Activated naive CD8-positive, alpha-beta T cell treated with anti-CD3 and anti-CD28 coated beads, Interleukin-2, amount 10 ng/mL, durations not matched to agents 7 days and 5 days (primary cell): ENCODE measurements at regions not wholly inside any gene's neighbourhood (a gene's known extent, or its start where the extent isn't known, plus 50 kb on each side); places are given as distances from the start of the nearest gene placed in this dataset.
"Not testable (repeated sequence)": the region's sequence is repeated elsewhere in the genome, so short reads cannot be mapped to it uniquely, and the experiment has no call there.

Experiments
- ATAC-seq: fragments of 150-1000 bp; cut with Tn5 transposase; one replicate; pipeline ENCODE4 v1.10.0; 2021; ENCODE audit warnings: low read depth, moderate library complexity
- POLR2A ChIA-PET: fragments of 350-600 bp; sonication (Branson Sonifier 250); formaldehyde crosslinking; loops from one replicate; lab custom pipeline; 2021; ENCODE audit warnings: antibody characterized with exemption; lab: Charles Lee
- DNase-seq: peaks from one replicate; pipeline ENCODE4 v3.0.0; 2021
- H3K27ac Mint-ChIP-seq: one replicate; pipeline ENCODE4 v1.8.0; 2022; ENCODE audit warnings: mild to moderate bottlenecking, mixed read lengths
- H3K27me3 Mint-ChIP-seq: one replicate; pipeline ENCODE4 v1.8.0; 2022; ENCODE audit warnings: mild to moderate bottlenecking, moderate library complexity, mixed read lengths
- H3K36me3 Mint-ChIP-seq: one replicate; pipeline ENCODE4 v1.8.0; 2021; ENCODE audit warnings: mild to moderate bottlenecking, mixed read lengths
- H3K4me1 Mint-ChIP-seq: one replicate; pipeline ENCODE4 v1.8.0; 2021; ENCODE audit warnings: mixed read lengths
- H3K4me3 Mint-ChIP-seq: one replicate; pipeline ENCODE4 v1.8.0; 2022; ENCODE audit warnings: mild to moderate bottlenecking, moderate library complexity, mixed read lengths
- H3K9me3 Mint-ChIP-seq: one replicate; pipeline ENCODE4 v1.8.0; 2021; ENCODE audit warnings: mixed read lengths

GRCh38 chr12:46661110-46661845 lies 164.5 kb downstream of the SLC38A4 start:
- H3K9me3 Mint-ChIP-seq = no peaks in the 10 kb centered on the region
- peaks cover 27% of the 10 kb centered on the region for H3K4me1 Mint-ChIP-seq

DNA sequence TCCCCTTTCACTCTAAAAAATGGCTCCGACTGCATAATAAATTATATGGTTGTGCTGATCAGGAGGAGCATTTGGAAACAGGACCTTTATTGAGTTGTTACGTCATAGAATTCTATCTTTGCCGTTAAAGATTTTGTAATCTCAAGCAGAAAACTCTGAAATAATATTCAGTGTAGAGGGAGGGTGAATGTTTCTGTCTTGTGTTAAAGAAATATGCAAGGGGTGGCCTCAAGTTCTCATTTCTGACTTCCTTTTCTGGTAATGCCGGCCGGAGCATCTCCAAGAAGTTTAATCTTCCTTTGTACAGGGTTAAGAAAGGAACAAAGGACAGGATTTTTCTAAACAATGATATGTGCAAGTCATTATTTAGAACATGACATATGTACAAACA lies 165.1 kb downstream of the SLC38A4 start:
- peaks cover 27% of the 10 kb centered on the region for H3K4me1 Mint-ChIP-seq
- ATAC-seq = no peak
- H3K4me3 Mint-ChIP-seq = no peak overlapping the region
- H3K27me3 Mint-ChIP-seq = no peaks in the 10 kb centered on the region
- H3K9me3 Mint-ChIP-seq = no peaks in the 10 kb centered on the region
- H3K27ac Mint-ChIP-seq = no peak overlapping the region
- POLR2A ChIA-PET = interaction anchor here (1.0 to 1.4 kb wide), 2 partner anchors 137 to 304 kb away, joined by 3 to 6 read pairs; no protein-coding TSS in a partner anchor
- no peaks in the 10 kb centered on the region for H3K36me3 Mint-ChIP-seq
- no peak for DNase-seq

More at GRCh38 chr12:46661110-46661845, 164.5 kb downstream of the SLC38A4 start:
- H3K4me3 Mint-ChIP-seq = no peak overlapping the region
- no peak overlapping the region for H3K27ac Mint-ChIP-seq
- DNase-seq (no peak), ATAC-seq (peak; percentile 81)
- no peaks in the 10 kb centered on the region for H3K36me3 Mint-ChIP-seq
- H3K27me3 Mint-ChIP-seq = no peaks in the 10 kb centered on the region
- POLR2A ChIA-PET = interaction anchor here (0.5 to 1.4 kb wide), 5 partner anchors 138 to 305 kb away, joined by 3 to 6 read pairs (median 3); no protein-coding TSS in a partner anchor

DNA sequence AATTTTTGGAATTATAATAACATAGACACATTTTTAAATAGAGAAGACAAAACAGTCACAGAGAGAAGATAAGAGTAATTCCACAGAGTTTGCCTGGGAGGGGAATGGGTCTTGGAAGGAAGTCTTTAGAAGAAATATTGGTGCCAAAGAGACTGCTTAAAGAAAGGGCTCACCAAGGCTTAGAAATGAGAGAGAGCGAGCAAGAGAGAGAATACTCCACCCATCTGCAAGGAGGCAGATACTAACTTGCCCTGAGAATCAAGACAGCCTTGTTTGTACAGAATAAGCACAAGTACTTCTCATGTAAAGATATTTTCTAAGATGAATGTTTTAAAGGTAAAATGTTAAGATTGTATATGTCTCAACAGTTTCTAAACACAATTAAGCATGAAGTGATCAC lies 165.5 kb downstream of the SLC38A4 start:
- peaks cover 27% of the 10 kb centered on the region for H3K4me1 Mint-ChIP-seq
- POLR2A ChIA-PET = no interaction called here
- no peak for DNase-seq
- no peaks in the 10 kb centered on the region for H3K36me3 Mint-ChIP-seq
- H3K4me3 Mint-ChIP-seq = no peak overlapping the region
- H3K27ac Mint-ChIP-seq = no peak overlapping the region
- no peak for ATAC-seq
- H3K27me3 Mint-ChIP-seq = no peaks in the 10 kb centered on the region
- H3K9me3 Mint-ChIP-seq = no peaks in the 10 kb centered on the region

DNA sequence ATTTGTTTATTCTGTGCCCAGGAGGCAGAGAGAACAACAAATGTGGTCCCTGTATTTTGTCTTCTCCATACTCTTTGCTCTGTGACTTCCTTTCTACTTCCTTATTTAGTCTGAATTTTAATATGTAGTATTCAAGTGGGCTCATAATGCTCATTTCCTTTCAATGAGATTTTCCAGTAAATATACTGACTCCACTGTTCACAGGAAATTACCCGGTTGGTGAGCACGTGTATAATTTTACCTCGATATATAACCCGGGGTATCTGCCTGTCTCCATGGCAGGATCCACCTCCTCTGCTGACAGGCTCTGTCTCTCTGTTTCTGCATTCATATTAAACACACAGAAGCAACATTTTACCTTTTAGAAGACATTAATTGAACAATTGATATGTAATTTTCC lies 166.0 kb downstream of the SLC38A4 start:
- Mint-ChIP-seq H3K9me3 (no peaks in the 10 kb centered on the region), H3K4me3 (peak overlapping the region; percentile 22), H3K36me3 (no peaks in the 10 kb centered on the region), H3K27ac (peak overlapping the region; percentile 21), H3K27me3 (no peaks in the 10 kb centered on the region), H3K4me1 (peaks cover 25% of the 10 kb centered on the region)
- DNase-seq (no peak), ATAC-seq (no peak)
- POLR2A ChIA-PET = interaction anchor here (0.8 kb wide), 1 partner anchor 201 kb away, joined by 3 read pairs; no protein-coding TSS in a partner anchor

- ATAC-seq = no peak
- H3K4me1 Mint-ChIP-seq = peaks cover 24% of the 10 kb centered on the region
- POLR2A ChIA-PET = interaction anchor here (0.8 to 1.2 kb wide), 2 partner anchors 200 to 287 kb away, joined by 3 read pairs; no protein-coding TSS in a partner anchor
- peaks cover 3% of the 10 kb centered on the region for H3K9me3 Mint-ChIP-seq
- H3K4me3 Mint-ChIP-seq = no peak overlapping the region
- H3K36me3 Mint-ChIP-seq = peaks cover 5% of the 10 kb centered on the region
- no peak overlapping the region for H3K27ac Mint-ChIP-seq
- DNase-seq = no peak
- no peaks in the 10 kb centered on the region for H3K27me3 Mint-ChIP-seq
Observed at GRCh38 chr12:46659032-46659650, 166.7 kb downstream of the SLC38A4 start.

GRCh38 chr12:46657453-46658411 lies 168.1 kb downstream of the SLC38A4 start:
- DNase-seq (no peak), ATAC-seq (no peak)
- H3K27me3 Mint-ChIP-seq = no peaks in the 10 kb centered on the region
- peaks cover 7% of the 10 kb centered on the region for H3K9me3 Mint-ChIP-seq
- peaks cover 12% of the 10 kb centered on the region for H3K36me3 Mint-ChIP-seq
- no peak overlapping the region for H3K4me3 Mint-ChIP-seq
- H3K27ac Mint-ChIP-seq = no peak overlapping the region
- peaks cover 22% of the 10 kb centered on the region for H3K4me1 Mint-ChIP-seq
- POLR2A ChIA-PET = interaction anchor here (0.6 to 1.4 kb wide), 3 partner anchors 188 to 271 kb away, joined by 3 to 5 read pairs (median 3); no protein-coding TSS in a partner anchor

- Mint-ChIP-seq H3K4me1 (peaks cover 17% of the 10 kb centered on the region), H3K36me3 (peaks cover 21% of the 10 kb centered on the region)
- not testable (repeated sequence) for ATAC-seq, H3K9me3 Mint-ChIP-seq, H3K4me3 Mint-ChIP-seq, H3K27me3 Mint-ChIP-seq, H3K27ac Mint-ChIP-seq, DNase-seq
- POLR2A ChIA-PET = interaction anchor here (1.5 kb wide), 1 partner anchor 284 kb away, joined by 4 read pairs; no protein-coding TSS in a partner anchor
Observed at GRCh38 chr12:46655984-46656383, 169.8 kb downstream of the SLC38A4 start.

GRCh38 chr12:46653311-46653710 lies 172.5 kb downstream of the SLC38A4 start:
- no peak for ATAC-seq
- DNase-seq = no peak
- H3K9me3 Mint-ChIP-seq = peaks cover 13% of the 10 kb centered on the region

DNA sequence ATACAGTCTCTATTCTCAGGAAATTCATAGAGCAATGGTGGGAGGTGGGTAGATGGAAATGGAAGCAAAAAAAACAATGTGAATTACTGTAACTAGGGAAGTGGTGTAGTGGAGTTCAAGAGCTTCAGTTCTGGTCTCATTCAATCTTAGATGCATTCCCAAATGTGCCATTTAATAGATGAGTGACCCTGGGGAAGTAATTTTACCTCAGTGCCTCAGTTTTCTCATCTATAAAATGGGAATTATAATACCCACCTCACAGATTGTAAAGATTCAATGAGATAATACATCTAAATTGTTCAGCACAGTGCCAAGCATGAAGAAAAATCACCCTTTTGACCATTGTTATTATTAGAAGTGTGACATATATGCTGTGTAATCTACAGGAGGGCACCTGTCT lies 173.1 kb downstream of the SLC38A4 start:
- no peaks in the 10 kb centered on the region for H3K27me3 Mint-ChIP-seq
- ATAC-seq = no peak
- no peak for DNase-seq
- H3K36me3 Mint-ChIP-seq = peaks cover 32% of the 10 kb centered on the region
- POLR2A ChIA-PET = no interaction called here
- H3K4me3 Mint-ChIP-seq = no peak overlapping the region
- H3K4me1 Mint-ChIP-seq = peaks cover 2% of the 10 kb centered on the region
- H3K27ac Mint-ChIP-seq = no peak overlapping the region
- H3K9me3 Mint-ChIP-seq = peaks cover 13% of the 10 kb centered on the region

More at GRCh38 chr12:46653311-46653710, 172.5 kb downstream of the SLC38A4 start:
- H3K36me3 Mint-ChIP-seq = peaks cover 28% of the 10 kb centered on the region
- peaks cover 2% of the 10 kb centered on the region for H3K4me1 Mint-ChIP-seq
- POLR2A ChIA-PET = no interaction called here
- H3K4me3 Mint-ChIP-seq = no peak overlapping the region
- H3K27me3 Mint-ChIP-seq = no peaks in the 10 kb centered on the region
- no peak overlapping the region for H3K27ac Mint-ChIP-seq

DNA sequence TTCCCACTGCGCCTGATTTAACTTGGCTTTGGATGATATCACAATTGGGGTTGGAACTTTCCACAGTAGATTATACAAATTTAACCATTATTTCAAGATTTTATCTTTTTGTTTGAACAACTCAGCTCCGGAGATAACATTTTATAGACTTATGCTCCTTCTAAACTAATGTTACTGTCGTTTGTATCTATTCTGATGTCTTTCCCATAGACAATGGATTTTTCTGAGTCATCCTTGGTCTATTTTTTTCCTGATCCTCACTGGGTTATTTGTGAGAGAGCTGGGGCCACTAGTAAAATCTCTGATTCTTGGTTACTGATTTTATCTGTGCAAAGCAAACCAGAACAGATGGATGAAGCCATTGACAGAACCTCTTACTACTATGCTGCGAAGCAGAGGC lies 175.1 kb downstream of the SLC38A4 start:
- Mint-ChIP-seq H3K4me3 (no peak overlapping the region), H3K27me3 (no peaks in the 10 kb centered on the region), H3K27ac (no peak overlapping the region), H3K36me3 (peaks cover 43% of the 10 kb centered on the region), H3K9me3 (peaks cover 18% of the 10 kb centered on the region), H3K4me1 (peaks cover 2% of the 10 kb centered on the region)
- DNase-seq = no peak
- POLR2A ChIA-PET = no interaction called here
- no peak for ATAC-seq

GRCh38 chr12:46649433-46649832 lies 176.4 kb downstream of the SLC38A4 start:
- Mint-ChIP-seq H3K9me3 (peaks cover 18% of the 10 kb centered on the region), H3K27ac (no peak overlapping the region), H3K27me3 (no peaks in the 10 kb centered on the region), H3K4me3 (no peak overlapping the region), H3K36me3 (peaks cover 42% of the 10 kb centered on the region), H3K4me1 (peaks cover 2% of the 10 kb centered on the region)
- DNase-seq (no peak), ATAC-seq (no peak)
- POLR2A ChIA-PET = no interaction called here

- peaks cover 16% of the 10 kb centered on the region for H3K9me3 Mint-ChIP-seq
- POLR2A ChIA-PET = interaction anchor here (0.6 kb wide), 1 partner anchor 672 kb away, joined by 3 read pairs; no protein-coding TSS in a partner anchor
- H3K4me3 Mint-ChIP-seq = no peak overlapping the region
- H3K36me3 Mint-ChIP-seq = peaks cover 30% of the 10 kb centered on the region
- DNase-seq (no peak), ATAC-seq (no peak)
- H3K4me1 Mint-ChIP-seq = peaks cover 2% of the 10 kb centered on the region
- no peaks in the 10 kb centered on the region for H3K27me3 Mint-ChIP-seq
- H3K27ac Mint-ChIP-seq = no peak overlapping the region
Observed at GRCh38 chr12:46647034-46647433, 178.8 kb downstream of the SLC38A4 start.

- H3K4me3 Mint-ChIP-seq, DNase-seq, POLR2A ChIA-PET, H3K27me3 Mint-ChIP-seq, ATAC-seq, H3K27ac Mint-ChIP-seq, H3K4me1 Mint-ChIP-seq: not testable (repeated sequence)
- H3K36me3 Mint-ChIP-seq = peaks cover 29% of the 10 kb centered on the region
- H3K9me3 Mint-ChIP-seq = peaks cover 23% of the 10 kb centered on the region
Observed at GRCh38 chr12:46641649-46642048, 184.1 kb downstream of the SLC38A4 start.
